ENCODE measurements at regions not wholly inside any gene's neighbourhood (a gene's known extent, or its start where the extent isn't known, plus 50 kb on each side); places are given as distances from the start of the nearest gene placed in this dataset.
"Not testable (repeated sequence)": the region's sequence is repeated elsewhere in the genome, so short reads cannot be mapped to it uniquely, and the experiment has no call there.

DNA sequence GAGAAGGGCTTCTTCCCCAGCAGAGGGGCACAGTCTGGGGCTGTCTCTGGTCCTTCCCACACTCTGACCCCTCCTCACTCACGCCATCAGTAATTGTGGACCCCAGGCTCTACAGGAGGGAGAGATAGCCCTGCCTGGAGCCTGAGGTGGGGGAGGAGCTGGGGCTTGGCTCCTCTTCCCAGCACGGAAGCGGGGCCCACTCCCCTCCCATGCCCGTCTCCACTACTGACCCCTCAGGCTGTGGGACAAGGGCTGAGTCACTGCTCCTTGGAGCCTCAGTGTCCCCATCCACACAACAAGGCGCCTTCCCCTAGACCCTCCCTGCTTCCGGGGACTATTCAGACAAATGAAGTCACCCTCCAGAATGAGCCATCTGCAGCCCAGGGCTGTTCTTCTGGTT is 133.1 kb downstream of the TNFRSF13B start:
- H2BK15ac ChIP-seq (ENCODE audit: low read depth, low read length); H2BK5ac ChIP-seq (ENCODE audit: insufficient read length, low read length); H3K27ac ChIP-seq (ENCODE audit: insufficient read length, low read depth, low read length); H4K91ac ChIP-seq (ENCODE audit: insufficient read length, low read depth, low read length); H3K23ac ChIP-seq (ENCODE audit: insufficient read length, low read depth, low read length); H2BK20ac ChIP-seq (ENCODE audit: low read depth, low read length, poor library complexity, severe bottlenecking); H2AK5ac ChIP-seq (ENCODE audit: insufficient read length, low read length); H3K36me3 Mint-ChIP-seq (ENCODE audit: insufficient read depth in 1 of 3, low read depth in 3 of 3); H3K14ac ChIP-seq (ENCODE audit: insufficient read depth, low read length); H4K20me1 ChIP-seq (ENCODE audit: control insufficient read depth, insufficient read depth, insufficient read length); H3K23me2 ChIP-seq (ENCODE audit: insufficient read length, low read depth, low read length, poor library complexity, severe bottlenecking); H3K56ac ChIP-seq (ENCODE audit: insufficient read length, low read depth, low read length); H3K4me1 Mint-ChIP-seq; H3K18ac ChIP-seq (ENCODE audit: insufficient read length, low read depth, low read length); H3K79me1 ChIP-seq (ENCODE audit: insufficient read depth, low read depth, low read length, poor library complexity, severe bottlenecking); H3K4me2 ChIP-seq (ENCODE audit: insufficient read depth, insufficient read length, low read length); H4K8ac ChIP-seq (replicated peaks; ENCODE audit: insufficient read length, low read depth, low read length); H3K79me2 ChIP-seq (ENCODE audit: insufficient read depth, low read length); H3K27me3 ChIP-seq (ENCODE audit: insufficient read depth, low read length); H3K9me3 Mint-ChIP-seq; H3K4me3 Mint-ChIP-seq; H4K5ac ChIP-seq (ENCODE audit: insufficient read length, low read depth, low read length); H3K4ac ChIP-seq (ENCODE audit: low read depth, low read length); H2AFZ ChIP-seq (ENCODE audit: low read length); H3K9me3 ChIP-seq (ENCODE audit: control insufficient read depth, low read depth, low read length); H2BK120ac ChIP-seq (ENCODE audit: low read depth, low read length, poor library complexity, severe bottlenecking); H2BK12ac ChIP-seq (ENCODE audit: insufficient read length, low read depth, low read length); H3K27ac Mint-ChIP-seq; H3T11ph ChIP-seq (ENCODE audit: low read length); DNase-seq; H3K9ac ChIP-seq (ENCODE audit: extremely low read depth, insufficient read length, low read length); H3K4me1 ChIP-seq (ENCODE audit: insufficient read depth, low read length); H3K27me3 Mint-ChIP-seq (ENCODE audit: low read depth): not testable (repeated sequence)
- no CpG with 5 or more reads among the region's 6 CpGs for WGBS (ENCODE audit: extremely low coverage, insufficient read length, low lambda C conversion rate)

DNA sequence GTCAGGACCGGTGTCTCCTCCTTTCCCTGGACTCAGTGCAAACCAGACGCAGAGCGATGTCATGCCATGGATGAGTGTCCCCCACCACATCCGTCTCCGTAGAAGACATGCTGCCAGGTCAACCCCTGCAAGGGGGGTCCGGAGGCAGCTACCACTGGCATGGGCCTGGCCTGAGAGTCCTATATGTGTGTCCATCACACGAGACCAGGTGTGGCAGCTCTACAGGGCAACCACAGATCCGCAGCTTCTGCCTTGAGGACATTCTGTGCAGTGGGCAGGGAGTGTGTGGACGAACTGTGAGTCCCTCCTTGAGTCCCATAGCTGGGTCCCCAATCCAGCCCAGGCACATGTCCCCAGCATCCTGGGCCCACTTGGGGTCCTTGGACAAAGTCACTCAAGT is 133.6 kb downstream of the TNFRSF13B start:
- not testable (repeated sequence) for H2BK20ac ChIP-seq (ENCODE audit: low read depth, low read length, poor library complexity, severe bottlenecking); H3T11ph ChIP-seq (ENCODE audit: low read length); H3K4me1 ChIP-seq (ENCODE audit: insufficient read depth, low read length); H3K27me3 ChIP-seq (ENCODE audit: insufficient read depth, low read length); H3K9me3 Mint-ChIP-seq; H2BK15ac ChIP-seq (ENCODE audit: low read depth, low read length); H3K9ac ChIP-seq (ENCODE audit: extremely low read depth, insufficient read length, low read length); H2AK5ac ChIP-seq (ENCODE audit: insufficient read length, low read length); H3K56ac ChIP-seq (ENCODE audit: insufficient read length, low read depth, low read length); H3K23ac ChIP-seq (ENCODE audit: insufficient read length, low read depth, low read length); H2BK120ac ChIP-seq (ENCODE audit: low read depth, low read length, poor library complexity, severe bottlenecking); H3K4me3 Mint-ChIP-seq; H4K8ac ChIP-seq (replicated peaks; ENCODE audit: insufficient read length, low read depth, low read length); H3K79me2 ChIP-seq (ENCODE audit: insufficient read depth, low read length); H3K27ac ChIP-seq (ENCODE audit: insufficient read length, low read depth, low read length); H3K79me1 ChIP-seq (ENCODE audit: insufficient read depth, low read depth, low read length, poor library complexity, severe bottlenecking); H4K91ac ChIP-seq (ENCODE audit: insufficient read length, low read depth, low read length); H3K27me3 Mint-ChIP-seq (ENCODE audit: low read depth); H2BK12ac ChIP-seq (ENCODE audit: insufficient read length, low read depth, low read length); H2AFZ ChIP-seq (ENCODE audit: low read length); H3K4me1 Mint-ChIP-seq; DNase-seq; H3K14ac ChIP-seq (ENCODE audit: insufficient read depth, low read length); H3K18ac ChIP-seq (ENCODE audit: insufficient read length, low read depth, low read length); H4K20me1 ChIP-seq (ENCODE audit: control insufficient read depth, insufficient read depth, insufficient read length); H3K4ac ChIP-seq (ENCODE audit: low read depth, low read length); H3K4me2 ChIP-seq (ENCODE audit: insufficient read depth, insufficient read length, low read length); H3K23me2 ChIP-seq (ENCODE audit: insufficient read length, low read depth, low read length, poor library complexity, severe bottlenecking); H4K5ac ChIP-seq (ENCODE audit: insufficient read length, low read depth, low read length); H3K36me3 Mint-ChIP-seq (ENCODE audit: insufficient read depth in 1 of 3, low read depth in 3 of 3); H2BK5ac ChIP-seq (ENCODE audit: insufficient read length, low read length); H3K27ac Mint-ChIP-seq; H3K9me3 ChIP-seq (ENCODE audit: control insufficient read depth, low read depth, low read length)
- no CpG with 5 or more reads among the region's 9 CpGs for WGBS (ENCODE audit: extremely low coverage, insufficient read length, low lambda C conversion rate)

Measured in H9 (cell line).